T-helper 2 cell (primary cell): ENCODE measurements at regions not wholly inside any gene's neighbourhood (a gene's known extent, or its start where the extent isn't known, plus 50 kb on each side); places are given as distances from the start of the nearest gene placed in this dataset.
A peak's percentile ranks its signal among the peaks of the same experiment; 100 is the strongest.

ENCODE experiments used
- DNase-seq, 5 experiments: peaks; one replicate each; pipeline versions ENCODE4 v3.0.0 to v3.0.0-alpha.2; 2012 to 2022

DNA sequence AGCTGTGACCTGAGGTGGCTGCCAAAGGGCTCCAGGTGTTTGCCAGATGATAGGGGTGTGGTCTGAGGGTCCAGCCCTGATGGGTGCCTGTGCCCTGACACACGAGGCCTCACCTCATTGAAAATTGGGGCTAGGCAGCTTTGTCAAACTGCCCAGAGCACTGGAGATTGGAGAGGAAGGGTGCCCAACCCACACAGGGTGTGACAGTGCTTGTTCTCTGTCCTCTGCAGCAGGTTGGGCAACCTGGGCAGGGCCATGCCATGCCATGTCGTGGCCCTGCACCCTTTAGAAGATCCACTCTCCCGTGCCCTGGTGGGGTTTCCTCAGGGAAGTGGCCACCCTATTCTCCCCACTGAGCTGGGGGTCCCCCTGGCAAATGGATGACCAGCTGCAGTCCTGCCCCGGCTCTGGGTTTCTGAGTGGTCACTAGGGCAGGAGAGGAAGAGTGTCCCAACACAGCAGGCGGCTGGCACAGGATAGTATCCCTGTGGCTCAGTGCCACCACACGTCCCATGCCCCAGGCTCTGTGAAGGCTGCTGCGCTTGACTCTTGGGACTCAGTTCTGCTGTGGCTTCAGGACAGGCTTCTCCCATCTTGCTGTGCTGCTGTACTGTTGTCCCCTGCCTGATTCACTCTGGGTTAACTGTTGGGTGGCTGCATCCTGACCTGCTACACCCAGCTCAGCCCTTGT lies 100.8 kb upstream of the PITX1 start:
- no peak for DNase-seq

DNA sequence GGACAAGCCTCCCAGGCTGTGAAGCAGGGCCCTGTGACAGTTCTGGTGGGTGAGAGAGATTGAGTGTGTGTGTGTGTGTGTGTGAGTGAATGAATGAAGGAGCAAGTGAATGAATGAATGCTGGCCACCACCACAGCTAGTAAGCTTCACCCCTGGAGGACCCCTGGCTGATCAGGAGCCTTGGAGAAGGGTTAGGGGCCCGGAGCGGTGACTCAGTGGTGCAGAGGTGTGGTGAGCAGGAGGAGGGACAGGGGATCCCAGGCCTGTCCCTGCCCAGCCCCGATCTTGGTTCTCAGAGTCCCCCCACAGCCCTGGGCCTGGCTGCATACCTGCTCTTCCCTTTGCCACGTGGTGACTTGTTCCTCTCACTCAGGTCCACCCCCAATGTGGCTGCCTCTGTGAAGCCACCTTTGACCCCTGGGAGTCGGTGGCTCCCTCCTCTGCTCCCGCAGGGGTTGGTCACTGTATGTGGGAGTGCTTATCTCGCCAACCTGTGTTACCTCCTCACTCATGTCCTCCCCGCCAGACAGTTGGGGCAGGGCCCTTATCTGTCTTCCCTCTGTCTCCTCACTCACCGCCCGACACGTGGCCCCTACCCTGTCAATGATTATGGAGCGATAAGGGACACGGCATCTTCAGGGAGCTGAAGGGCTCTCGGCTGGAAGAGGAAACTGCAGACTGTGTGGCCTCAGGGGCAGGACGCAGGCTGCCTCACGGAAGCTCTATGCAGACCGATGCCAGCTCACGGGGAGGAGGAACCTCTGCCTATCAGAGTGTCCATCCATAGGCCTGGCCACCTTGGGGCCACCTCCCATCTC lies 99.9 kb upstream of the PITX1 start:
- DNase-seq: no peak

DNA sequence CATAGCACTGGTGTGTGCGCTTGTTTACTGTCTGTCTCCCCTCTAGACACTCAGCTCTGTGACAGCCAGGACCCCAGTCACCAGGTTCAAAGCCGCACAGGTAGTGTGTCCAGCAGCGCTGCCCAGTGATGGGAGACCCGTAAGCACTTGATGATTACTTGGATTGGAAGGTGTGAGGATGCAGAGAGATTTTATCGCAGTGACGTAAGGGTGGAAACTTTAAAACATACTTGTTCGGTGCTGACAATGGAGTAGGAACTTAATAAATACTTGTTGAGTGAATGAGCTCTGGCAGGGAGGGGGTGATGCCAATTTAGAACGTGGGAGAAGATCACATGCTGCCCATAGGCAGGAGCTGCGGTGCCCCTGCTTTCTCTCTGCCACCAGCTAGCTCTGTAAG lies 99.2 kb upstream of the PITX1 start:
- no peak for DNase-seq

DNA sequence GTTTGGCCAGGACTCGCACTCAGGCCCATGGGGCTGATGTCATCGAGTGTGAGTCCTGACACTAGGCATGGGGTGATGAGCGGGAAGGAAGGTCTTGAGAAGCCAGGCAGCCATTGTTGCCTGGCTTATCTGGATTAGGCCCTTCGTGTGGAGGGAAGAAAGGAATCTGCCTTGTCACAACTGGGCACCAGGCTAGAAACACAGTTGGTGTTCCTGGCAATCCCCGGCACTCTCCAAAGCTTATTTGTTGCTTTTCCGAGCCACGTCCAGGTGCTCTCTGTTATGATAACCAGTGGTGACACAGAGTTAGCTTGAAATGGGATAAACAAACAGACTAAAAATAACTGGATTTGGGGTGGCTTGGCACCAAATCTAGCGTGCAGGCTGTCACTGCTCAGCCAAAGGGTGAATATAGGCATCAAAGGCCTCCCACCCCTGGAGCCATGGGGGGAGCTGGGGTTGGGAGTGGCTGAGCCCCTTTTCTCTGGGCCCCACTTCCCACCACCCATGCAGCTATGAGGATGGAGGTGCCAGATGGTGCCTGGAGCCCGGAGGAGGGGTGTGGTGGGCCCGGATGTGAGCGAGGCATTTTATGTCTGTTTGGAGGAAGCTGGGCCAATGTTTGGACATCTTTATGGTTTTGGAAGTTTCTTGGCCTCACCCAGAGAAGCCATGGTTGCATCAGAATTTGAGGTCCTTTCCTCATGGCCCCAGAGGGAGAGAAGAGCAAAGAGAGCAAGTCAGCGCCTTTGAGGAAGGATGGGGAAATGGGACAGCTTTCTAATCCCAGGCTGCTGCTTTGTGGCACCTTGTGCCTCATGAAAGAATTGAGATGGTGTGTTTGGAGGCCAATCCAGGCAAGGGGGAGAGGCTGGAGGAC lies 98.0 kb upstream of the PITX1 start:
- no peak for DNase-seq

DNA sequence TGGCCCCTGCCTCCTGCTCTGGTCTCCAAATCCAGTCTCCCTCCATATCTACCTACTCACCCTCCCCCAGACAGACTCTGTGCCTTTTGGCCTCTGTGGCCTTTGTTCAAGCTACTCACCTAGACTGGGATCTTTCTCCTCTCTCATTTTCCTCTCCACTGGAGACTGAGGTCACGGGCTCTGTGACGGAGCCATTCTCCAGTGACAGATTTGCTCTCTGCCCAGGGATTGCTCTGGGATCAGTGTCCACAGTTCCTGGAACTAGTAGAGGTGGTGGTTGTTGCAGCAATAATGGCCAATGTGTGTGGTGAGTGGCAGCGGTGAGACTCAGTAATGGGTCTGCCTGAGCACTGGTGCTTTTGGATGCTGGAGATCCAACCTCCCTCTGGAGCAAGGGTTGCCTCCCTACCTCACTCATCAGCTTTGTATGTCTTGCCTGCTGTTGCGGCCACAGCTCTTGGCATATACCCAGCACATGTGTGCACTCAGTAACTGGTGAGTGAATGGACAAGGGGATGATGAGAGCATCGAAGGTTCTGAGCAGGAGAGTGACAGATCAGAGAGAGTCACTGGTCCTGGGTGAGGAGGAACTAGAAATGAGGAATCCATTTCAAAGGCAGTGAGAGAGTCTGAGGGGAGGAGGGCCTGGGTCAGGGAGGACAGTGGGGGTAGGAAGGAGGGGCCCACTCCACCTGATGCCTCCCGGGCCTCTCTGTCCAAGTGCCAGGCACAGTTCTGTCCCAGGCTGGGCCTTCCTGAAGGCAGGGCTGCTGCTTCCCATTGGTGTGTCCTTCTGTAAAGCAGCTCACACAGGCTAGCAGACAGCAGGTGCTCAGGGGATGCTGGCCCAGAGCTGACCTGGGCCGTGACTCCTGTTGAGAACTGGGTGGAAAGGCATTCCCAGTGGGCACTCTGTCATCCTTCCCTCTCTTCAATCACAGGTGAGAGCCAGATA lies 96.5 kb upstream of the PITX1 start:
- no peak for DNase-seq

DNA sequence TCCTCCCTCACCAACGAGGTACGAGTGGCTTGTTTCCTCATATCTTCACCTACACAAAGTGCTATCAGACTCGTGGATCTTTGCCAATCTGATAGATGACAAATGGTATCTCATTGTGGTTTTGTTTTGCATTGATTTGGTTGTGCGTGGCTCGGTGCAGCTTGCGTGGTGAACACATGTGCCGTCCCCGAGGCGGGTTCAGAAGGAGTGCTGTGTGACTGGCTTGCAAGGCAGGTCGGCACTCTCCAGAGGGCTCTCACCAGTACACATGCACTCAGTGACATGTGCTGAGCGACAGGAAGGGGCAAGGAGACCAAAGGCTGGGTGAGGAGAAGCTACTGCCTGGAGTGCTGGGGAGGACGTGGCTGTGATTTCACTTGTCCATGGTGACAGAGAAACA lies 95.3 kb upstream of the PITX1 start:
- peak in 1 of 5 experiments; percentile 78 for DNase-seq

DNA sequence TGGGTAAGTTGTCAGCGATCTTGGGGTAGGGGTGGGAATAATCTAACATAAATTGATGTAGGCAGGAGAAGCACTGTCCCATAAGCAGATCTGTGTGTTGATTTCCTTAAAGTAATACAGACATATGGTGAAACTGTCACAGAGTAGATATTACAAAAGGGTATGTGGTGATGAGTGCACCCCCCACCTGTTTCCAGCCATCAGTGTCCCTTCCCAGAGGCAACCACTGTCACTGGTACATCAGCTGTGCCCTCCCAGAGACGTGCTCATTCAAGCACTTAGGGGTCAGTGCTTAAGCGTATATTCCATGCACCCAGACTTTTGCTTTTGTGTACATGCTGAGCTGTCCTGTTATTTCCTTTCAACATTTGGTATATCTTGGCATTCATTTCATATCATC lies 94.3 kb upstream of the PITX1 start:
- DNase-seq: no peak

DNA sequence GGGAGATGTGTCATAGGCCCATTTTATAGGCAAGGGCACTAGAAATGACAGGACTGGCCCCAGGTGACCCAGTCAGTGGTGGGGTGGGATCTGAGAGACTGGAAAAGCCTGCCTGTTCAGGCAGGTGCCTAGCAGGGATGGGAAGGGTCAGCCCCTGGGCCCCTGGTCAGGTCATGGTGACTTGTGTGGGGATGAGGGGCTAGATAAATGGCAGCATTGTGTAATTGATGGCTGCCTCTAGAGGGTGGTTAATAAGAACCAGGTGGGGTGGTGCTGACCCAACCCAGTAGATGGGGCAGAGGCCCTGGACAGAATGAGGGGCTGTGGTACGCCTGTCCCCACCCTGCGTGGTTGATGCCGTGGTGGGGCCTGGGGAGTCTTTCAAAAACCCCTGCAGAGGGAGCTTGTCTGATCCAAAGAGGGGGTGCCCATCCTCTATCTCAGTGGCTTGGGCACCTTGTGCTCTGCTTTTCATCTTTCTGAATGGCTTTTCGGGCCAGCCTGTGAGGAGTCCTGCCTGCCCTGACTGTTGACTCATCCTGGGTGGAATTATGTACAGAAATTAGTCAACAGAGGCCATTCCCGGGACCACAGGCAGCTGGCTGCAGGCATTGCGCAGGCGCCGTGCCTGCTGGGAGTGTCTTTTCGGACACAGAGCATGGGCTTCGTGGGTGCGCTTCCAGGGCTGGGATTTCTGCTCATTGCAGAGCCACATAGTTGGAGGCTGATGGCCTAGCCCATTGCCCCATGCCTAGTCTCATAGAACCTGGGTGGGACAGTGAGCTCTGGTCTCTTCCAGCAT lies 93.6 kb upstream of the PITX1 start:
- DNase-seq: no peak

DNA sequence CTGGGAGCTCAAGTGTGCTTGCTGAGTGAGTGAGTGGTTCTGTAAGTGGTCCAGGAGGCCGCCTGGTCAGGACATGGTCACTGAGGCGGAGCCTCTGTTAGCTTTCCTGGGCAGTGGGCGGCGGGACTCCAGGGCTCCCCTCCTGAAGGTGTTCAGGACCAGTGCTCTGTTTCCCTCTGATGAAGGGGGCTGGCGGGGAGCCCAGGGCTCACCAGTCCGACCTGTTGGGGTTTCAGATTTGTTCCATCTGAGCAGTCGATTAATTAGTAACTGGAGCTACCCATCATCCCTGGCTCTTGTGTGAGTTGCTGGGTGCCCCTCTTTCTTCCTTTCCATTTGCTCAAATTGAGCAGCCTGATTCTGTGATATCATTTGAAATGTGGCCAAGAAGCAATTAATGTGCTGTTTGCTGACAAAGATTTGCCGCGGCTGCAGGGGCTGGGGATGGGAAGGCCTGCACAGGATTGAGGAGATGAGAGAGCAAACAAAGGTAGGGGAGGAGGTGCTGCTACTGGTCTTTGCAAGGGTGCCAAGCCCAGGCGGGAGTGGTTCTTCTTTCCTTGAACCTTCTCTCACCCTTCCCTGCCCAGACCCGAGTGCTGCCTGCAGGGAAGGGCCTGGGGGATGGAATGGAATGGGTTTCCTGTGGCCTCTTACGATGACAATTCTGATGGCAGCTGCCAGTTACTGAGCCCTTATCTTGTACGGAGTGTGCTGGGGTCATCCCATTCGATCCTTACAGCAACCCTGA lies 92.8 kb upstream of the PITX1 start:
- DNase-seq: no peak

DNA sequence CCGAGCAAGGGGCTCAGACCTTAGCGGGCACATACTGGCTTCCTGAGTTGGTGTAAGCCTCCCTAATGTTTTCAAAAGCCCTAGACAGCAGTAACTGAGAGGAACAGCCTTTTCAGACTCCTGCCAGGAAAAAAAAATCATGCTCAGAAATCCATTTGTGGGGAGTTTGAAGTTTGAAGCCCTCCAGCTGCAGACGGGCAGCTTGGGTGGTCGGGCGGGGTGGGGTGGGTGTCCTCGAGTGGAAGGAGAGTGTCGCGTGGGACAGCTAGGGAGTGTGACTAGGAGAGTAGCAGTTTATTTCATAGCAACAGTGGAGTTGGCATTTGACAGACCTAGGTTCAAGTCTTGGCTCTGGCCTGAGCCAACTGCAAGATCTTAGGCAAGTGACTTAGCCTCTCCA lies 90.7 kb upstream of the PITX1 start:
- no peak for DNase-seq

DNA sequence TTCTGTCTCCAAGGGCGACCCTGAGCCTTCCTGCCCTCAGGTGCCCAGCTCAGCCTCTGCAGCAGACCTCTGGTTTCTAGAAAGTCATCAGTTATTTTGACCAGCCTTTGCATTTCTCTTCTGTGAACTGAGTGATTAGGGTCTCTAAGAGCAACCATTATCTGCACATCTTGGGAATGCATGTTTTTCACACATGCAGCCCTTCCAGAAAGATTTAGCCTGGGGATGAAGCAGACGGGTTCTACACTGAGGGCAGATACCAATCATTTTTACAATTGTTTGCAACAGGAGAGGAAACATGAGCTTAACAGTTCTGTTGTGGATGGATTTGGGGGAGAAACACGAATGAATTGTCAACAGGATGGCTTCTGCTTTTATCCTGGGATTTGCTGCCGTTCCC lies 90.1 kb upstream of the PITX1 start:
- DNase-seq: no peak

DNA sequence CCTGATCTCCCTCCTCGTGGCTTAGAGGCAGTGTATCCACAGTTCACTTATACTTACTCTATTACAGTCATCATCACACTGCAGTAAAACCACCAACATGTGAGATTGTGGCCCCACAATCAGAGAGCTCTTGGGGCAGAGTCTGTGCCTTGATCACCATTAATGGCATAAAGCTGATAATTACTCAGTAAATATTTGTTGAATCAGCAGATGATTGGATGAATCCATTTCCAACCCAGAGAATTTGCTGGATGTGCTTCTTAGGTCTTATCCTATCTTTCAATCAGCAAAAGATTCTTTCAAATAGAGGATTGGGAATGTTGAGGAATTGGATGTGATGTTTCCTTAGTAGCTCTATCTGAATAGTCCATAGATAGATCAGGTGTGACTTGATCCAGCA lies 88.8 kb upstream of the PITX1 start:
- DNase-seq: no peak

DNA sequence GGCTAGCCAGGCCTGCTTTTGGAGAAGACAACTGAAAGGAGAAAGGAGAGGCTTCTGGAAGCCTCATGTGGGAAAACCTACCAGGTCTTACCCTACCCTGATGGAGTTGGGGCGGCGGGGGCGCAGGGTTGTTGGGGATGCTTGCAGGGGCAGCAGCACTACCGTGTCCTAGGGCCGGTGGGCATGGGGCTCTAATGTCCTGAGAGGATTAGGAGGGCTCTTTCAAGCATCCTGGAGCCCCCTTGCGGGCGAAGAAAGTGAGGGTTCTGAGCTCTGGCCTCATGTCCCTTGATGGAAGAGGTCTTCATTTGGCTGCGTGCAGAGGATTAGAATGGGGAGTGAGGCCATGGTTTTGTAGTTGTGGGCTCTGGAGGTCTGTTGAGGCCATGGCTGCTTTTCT lies 86.9 kb upstream of the PITX1 start:
- DNase-seq: no peak

DNA sequence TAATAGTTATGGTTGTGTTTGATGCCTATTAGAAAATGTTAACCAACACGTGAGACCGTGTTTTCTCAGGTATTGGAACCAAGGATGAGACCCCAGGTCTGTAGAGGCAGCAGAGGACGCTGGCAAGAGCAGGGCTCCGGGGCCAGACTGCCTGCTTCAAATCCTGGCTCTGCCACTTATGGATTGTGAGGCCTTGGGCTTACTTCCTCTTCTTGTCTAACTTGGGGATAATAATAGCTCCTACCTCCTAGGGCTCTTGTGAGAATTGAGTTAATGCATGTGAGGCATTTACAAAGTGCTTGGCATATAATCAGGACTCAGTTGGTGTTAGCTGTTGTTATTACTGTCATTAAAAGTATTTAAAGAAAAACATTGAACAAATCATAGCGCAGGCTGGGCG lies 85.5 kb upstream of the PITX1 start:
- DNase-seq: no peak

DNA sequence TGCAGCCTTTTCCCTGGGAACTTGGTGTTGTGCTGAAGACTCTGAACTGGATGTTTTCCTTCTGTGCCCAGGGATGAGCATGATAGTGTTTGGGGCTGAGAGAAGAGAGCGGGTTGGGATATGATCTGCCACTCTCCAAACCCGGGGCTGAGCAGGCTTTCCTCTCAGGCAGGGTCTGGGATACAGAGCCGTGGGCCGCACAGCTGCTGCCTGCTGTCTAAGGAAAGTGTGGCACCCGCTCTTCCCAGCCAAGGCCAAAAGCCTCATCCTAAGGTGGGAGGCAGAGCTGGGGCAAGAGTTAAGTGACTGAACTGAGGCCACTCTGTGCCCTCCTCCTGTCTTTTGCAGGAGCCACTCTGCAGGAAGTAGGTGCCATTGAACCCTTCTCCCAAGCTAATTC lies 83.6 kb upstream of the PITX1 start:
- no peak for DNase-seq

DNA sequence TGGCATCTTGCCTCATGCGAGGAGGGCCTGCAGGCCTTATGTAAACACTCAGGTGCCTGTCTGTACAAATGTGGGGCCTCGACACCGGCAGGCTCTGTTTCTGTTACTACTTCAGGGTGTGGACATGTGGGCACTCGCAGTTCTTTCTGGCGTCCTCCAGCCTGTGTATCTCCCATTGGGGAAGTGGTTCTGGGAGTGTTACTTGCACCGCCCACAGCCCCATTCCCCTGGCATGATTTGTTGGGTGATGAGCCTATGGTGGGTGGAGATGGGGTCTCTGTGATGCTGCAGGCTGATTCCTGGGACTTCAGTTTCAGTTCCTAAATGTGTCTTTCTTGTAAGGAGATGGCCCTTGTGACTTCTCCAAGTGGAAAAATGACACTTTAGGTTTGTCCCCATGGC lies 82.1 kb upstream of the PITX1 start:
- no peak for DNase-seq

DNA sequence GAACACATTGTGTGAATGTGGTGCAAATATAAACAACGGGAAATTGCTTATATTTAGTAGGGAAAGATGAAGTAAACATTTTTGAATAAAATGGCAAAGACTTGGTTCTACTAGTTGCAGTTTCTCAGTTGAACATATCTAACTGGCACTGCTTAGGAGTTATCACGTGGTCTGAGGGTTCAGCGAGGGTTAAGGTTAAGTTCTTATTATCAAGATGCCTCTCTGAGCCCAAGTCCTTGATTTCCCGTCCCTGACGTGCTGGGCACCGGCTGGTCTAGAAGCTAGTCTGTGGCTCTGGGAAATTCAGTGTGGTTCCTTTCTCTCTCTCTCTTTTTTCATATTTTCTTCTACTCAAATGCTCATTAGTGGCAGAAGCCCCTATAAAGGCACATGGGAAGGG lies 81.6 kb upstream of the PITX1 start:
- DNase-seq: no peak

DNA sequence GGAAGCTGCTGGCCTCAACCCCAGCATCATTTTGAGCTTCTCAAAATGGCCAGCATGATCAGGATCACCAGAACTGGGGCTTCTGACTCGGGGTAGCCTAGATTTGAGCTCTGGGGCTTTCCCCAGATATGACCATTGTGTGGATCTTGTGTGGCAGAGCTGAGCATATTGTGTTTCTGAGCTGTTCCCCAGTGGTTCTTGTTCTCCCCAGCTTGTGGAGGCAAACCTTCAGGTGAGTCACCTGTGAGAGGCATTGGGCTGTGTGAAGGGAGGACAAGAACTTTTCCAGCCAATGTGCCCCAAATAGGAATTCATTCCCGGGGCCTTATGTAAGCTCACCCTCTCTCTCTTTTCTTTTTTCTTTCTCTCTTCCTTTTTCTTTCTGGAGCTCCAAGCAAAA lies 80.7 kb upstream of the PITX1 start:
- no peak for DNase-seq

DNA sequence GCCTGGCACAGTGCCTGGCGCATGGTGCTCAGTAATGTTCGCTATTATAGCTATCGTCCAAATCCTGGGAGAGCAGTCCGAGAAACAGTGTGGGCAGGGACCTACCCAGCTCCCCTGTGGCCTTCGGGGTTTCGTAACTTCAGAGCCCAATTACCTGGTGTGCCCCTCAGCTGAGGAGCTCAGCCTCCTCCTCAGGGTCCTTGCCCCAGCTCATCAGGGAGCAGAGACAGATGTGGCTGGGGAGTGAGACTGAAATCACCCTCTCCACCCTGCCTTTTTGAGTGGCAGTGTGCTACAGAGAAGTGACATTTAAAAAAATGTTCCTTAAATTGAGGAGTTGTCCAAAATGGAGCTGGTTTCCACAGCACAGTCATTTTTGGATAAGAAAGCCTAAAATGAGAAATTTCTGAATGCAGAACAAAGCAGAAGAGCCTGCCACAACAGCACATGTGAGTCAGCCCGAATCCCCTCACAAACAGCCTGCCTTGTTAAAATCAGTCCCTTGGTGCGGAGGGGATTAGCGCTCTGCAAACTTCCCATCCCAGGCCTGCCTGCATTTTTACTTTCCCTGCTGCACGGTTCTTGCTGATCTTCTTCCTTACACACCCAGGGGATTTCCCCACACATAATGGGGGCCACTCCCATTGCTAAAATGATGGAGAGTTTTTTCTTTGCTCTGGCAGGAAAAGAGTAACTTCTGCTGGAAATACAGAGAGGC lies 78.1 kb upstream of the PITX1 start:
- DNase-seq: no peak
